ENCODE measurements at regions not wholly inside any gene's neighbourhood (a gene's known extent, or its start where the extent isn't known, plus 50 kb on each side); places are given as distances from the start of the nearest gene placed in this dataset.

GRCh38 chr9:113790093-113790492, 86.0 kb upstream of the ZNF618 start:
- no peak for DNase-seq

GRCh38 chr9:113793558-113793957, 82.6 kb upstream of the ZNF618 start:
- no peak for DNase-seq

GRCh38 chr9:113794721-113795120, 81.4 kb upstream of the ZNF618 start:
- no peak for DNase-seq

GRCh38 chr9:113795811-113796392, 80.2 kb upstream of the ZNF618 start:
- DNase-seq = no peak

DNA sequence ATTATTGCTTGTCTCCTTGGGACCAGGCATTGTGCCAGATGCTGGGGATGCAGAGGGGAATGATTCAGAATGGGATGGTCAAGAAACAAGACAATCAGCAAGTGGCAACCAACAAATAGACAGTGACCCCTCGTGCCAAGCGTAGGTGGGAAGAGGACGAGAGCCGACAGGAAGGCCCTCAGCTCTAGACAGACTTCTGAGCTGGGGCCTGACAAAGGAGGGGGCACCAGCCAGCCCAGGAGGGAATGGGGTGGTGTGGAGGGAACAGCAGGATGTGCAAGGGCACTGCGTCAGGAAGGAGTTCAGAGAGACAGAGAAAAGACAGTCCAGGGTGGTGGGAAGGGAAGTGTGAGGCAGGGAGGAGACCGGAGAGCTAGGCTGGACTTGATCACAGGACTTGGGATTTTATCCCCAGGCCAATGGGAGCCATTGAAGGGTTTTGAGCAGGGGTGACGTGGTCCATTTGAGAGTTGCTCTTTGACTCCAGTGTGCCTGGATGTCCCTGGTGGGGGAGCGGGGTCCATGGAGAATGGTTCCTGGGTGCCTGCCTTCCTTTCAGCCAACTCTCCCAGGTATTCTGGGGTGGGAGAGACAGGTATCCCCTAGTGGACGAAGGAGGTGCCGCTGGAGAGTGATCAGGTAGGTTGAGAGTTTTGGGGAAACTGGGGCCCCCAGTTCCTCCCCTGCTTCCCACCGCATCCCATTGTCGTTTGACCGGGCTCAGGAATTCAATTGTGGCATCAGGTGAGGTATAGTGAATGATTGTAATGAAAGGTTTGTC, 79.3 kb upstream of the ZNF618 start:
- DNase-seq = no peak

- DNase-seq = no peak
These were observed 77.8 kb upstream of the ZNF618 start for GRCh38 chr9:113798062-113799030.

GRCh38 chr9:113800276-113800675, 75.8 kb upstream of the ZNF618 start:
- DNase-seq = no peak

DNA sequence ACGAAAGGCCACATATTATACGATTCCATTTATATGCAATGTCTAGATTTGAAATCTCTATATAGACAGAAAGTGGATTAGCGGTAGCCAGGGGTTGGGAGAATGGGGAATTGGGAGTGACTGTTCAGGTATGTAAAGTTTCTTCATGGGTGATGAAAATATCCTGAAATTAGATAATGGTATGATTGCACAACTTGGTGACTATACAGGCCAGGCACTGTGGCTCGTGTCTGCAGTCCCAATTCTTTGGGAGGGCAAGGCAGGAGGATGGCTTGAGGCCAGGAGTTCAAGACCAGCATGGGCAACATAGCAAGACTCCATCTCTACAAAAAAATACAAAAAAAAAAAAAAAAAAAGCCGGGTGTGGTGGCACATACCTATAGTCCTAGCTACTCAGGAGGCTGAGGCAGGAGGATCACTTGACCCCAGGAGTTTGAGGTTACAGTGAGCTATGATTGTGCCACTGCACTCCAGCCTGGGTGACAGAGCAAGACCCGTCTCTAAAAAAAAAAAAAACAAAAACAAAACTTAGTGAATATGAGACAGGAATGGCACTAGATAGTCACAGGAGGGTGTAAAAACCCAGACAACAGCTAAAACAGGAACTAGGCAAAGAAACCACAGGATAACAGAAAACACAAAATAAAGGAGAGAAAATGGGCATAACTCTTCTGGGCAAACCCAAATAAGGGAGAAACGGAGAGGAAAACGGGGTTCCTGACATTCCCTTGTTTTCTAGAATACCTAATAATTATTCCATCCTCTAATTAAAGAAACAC, 72.1 kb upstream of the ZNF618 start:
- DNase-seq = no peak

DNA sequence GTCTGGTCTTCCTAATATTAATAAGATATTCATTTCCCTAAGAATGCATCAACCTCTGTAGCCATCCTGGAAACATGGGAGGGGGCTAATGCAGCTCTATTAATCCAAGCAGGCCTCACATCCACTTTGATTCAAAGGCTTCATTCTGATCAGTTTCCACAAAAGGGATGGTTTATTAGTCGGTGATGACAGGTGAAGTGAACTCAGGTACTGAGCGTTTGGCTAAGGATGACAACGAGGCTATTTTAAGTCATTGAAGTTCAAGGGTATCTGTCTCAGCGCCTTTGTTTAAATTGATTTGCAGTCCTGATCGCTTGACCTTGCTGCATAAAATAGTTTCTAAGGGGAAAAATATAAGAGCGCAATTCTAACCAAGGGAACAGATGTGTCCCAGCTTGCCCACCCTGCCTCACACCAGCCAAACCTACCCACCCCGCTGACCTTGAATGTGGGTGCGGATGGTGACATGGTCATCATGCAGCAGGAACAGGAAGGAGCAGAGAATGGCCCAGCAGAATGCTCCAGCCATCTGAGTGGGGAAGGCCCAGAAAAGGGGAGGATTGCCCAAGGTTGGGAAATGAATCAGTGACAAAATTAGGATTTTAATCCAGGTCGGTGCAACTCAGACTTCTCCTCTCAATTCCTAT, 70.5 kb upstream of the ZNF618 start:
- DNase-seq = no peak

- no peak for DNase-seq
These were observed 68.7 kb upstream of the ZNF618 start for GRCh38 chr9:113807173-113808061.

GRCh38 chr9:113808391-113809358, 67.4 kb upstream of the ZNF618 start:
- no peak for DNase-seq

DNA sequence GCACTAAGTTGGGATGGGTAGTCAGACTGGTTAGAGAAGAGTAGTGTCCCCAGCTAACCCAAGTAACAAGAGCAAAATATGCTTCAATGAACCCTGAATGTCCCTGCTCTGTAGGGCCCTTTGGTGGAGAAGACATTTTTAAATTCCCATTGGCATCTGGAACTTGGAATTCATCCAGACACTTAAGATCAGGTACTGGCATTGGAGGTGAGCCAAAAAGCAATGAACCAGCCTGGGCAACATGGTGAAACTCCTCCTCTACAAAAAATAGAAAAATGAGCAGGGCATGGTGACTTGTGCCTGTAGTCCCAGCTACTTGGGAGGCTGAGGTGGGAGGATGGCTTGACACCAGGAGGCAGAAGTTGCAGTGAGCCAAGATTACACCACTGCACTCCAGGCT, 58.9 kb upstream of the ZNF618 start:
- DNase-seq = no peak

- no peak for DNase-seq
These were observed 57.7 kb upstream of the ZNF618 start for GRCh38 chr9:113818391-113818790.

DNA sequence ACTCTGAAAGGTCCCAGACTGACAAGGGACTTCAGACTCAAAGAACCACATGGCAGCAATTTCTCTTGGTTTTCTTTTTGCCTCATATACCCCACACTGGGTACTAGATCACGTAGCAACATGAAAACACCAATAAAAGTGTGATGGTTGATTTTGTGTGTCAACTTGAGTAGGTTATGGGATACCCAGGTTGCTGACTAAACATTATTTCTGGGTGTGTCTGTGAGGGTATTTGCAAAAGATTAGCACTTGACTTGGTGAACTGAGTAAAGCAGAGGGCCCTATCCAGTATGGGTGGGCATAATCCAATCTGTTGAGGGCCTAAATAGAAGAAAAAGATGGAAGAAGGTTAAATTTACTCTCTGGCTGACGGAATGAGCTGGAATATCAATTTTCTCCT, 53.8 kb upstream of the ZNF618 start:
- no peak for DNase-seq

DNA sequence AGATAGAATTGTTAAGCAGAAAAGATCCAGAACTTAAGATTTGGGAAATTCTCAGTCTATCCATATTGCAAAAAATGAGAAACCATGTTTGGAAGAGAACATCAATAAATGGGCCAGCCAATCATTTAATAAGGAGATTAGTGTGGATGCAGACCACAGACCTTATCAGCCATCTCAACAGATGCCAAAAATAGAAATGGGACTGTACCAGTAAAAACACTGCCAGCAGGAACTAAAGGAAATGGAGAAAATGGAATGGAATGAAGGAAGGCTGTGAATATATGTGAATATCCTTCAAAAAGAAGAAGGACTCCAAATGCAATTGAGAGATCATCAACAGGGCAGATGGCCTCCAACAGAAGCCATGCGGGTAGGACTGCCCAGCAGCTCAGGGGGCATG, 52.7 kb upstream of the ZNF618 start:
- no peak for DNase-seq

All from NCI-H1436 (cell line).